Retinal pigment epithelial cell (primary cell): ENCODE measurements at regions not wholly inside any gene's neighbourhood (a gene's known extent, or its start where the extent isn't known, plus 50 kb on each side); places are given as distances from the start of the nearest gene placed in this dataset.

Experiments used
- DNase-seq: peaks from one replicate; pipeline ENCODE4 v3.0.0-alpha.2; 2010; ENCODE audit warnings: low read depth
- H3K4me3 ChIP-seq: 2 replicates; pipeline ENCODE4 v1.5.1; 2011; ENCODE audit warnings: mild to moderate bottlenecking, low read length, control low read depth, moderate library complexity
- TF ChIP-seq, protein P1 (sequence below): conservative IDR thresholded peaks from 2 replicates; pipeline ENCODE4 v1.5.1; 2011; ENCODE audit warnings: low read depth, low read length, control low read depth, inconsistent platforms

DNA sequence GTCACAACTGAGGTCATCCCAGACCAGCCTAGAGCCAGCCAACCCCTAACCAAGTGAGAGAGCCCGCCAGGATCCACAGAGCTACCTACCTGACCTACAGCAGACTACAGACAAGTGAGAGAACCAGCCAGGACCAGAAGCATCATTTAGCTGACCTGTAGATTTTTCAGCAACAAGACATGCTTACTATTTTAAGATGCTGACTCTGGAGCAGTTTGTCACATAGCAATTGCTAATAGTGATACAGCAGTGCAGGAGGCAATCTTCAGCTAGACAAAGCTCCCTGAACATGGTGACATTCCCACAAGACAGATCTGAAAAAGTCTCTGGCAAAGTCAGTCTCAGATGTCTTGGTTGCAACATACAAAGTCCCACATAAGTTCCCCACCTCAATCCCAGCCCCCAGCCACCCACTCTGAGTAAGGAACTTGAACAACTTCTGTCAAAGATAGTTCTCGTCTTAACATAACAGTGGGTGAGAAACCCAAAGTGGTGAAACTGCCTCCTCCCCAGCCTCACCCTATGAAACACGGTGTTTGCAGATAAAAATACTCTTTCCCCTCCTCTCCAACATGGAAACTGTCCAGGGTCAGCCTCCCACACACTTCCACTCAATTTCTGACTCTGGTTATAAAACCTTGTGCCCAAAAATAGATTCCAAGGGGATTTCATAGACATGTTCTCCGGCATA lies 120.3 kb upstream of the SLC6A11 start:
- TF ChIP-seq, protein P1, sequence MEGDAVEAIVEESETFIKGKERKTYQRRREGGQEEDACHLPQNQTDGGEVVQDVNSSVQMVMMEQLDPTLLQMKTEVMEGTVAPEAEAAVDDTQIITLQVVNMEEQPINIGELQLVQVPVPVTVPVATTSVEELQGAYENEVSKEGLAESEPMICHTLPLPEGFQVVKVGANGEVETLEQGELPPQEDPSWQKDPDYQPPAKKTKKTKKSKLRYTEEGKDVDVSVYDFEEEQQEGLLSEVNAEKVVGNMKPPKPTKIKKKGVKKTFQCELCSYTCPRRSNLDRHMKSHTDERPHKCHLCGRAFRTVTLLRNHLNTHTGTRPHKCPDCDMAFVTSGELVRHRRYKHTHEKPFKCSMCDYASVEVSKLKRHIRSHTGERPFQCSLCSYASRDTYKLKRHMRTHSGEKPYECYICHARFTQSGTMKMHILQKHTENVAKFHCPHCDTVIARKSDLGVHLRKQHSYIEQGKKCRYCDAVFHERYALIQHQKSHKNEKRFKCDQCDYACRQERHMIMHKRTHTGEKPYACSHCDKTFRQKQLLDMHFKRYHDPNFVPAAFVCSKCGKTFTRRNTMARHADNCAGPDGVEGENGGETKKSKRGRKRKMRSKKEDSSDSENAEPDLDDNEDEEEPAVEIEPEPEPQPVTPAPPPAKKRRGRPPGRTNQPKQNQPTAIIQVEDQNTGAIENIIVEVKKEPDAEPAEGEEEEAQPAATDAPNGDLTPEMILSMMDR: no peak
- DNase-seq: no peak
- H3K4me3 ChIP-seq: no peak overlapping the region

DNA sequence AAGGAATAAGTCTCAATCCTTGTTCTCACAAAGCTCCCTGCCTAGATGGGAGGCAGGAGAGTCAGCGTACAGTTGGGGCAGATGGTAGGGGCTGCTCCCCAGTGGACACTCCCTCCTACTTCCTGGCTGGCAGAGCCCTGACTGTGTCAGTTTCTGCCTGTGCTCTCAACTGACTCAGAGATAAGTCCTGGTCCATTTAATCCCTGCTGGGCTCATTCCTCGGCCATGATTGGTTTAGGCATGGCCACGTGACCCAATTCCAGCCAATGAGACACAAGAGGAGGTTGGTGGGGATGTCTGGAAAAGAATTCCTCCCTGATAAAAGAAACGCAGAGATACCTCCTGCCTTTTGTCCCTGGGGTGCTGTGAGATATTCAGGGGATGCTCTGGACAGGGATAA lies 118.1 kb upstream of the SLC6A11 start:
- DNase-seq: no peak
- no peak overlapping the region for H3K4me3 ChIP-seq
- TF ChIP-seq, protein P1: no peak

DNA sequence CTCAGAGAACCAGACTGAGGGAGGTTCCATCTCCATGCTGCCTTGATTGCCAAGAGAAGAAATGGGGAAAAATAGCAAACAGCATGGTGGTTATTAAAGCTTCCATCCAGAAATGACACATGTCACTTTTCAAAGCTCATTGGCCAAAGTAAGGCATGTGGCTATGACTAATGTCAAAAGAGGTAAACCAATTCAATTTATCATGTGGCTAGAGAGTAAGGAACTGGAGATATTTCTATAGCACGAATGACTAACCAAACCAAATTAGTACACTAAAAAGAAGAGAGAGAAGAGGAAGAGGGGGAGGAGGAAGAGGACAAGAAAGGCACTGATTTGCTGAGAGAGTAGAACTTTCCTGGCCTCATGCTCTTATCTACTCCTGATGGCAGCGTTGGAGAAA lies 115.2 kb upstream of the SLC6A11 start:
- no peak overlapping the region for H3K4me3 ChIP-seq
- DNase-seq: no peak
- TF ChIP-seq, protein P1: no peak

GRCh38 chr3:10702961-10703740 lies 112.9 kb upstream of the SLC6A11 start:
- DNase-seq: no peak
- TF ChIP-seq, protein P1: no peak
- no peak overlapping the region for H3K4me3 ChIP-seq

GRCh38 chr3:10703875-10704274 lies 112.2 kb upstream of the SLC6A11 start:
- TF ChIP-seq, protein P1: peak; percentile 58
- H3K4me3 ChIP-seq: no peak overlapping the region
- no peak for DNase-seq

DNA sequence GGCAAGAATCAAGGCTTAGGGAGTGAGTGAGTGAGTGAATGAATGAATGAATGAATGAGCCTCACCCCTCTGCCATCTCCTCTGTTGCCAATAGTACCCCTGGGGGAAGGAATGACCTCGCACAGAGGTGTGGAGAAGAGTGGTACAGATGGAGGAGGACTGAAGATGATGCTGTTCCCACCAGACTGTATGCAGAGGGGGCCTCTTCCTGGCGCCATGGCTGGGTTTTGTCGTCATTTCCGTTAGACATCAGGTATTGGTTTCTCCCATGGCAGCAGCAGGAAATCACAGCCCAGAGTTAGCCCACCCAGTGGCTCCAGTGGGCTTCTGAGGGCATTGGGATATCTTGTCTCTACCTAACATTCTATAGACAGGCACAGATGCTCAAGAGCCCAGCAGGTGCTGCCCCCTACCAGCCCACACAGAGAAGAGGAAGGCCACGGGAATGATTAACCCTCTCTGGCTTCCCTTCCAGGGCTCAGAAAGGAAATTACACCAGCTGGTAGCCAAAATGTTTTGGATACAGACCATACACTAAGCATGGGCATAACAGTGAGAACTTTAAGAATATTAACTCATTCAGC lies 109.8 kb upstream of the SLC6A11 start:
- TF ChIP-seq, protein P1: peak; percentile 25
- no peak overlapping the region for H3K4me3 ChIP-seq
- no peak for DNase-seq
